IMR-90 (cell line): ENCODE measurements at regions not wholly inside any gene's neighbourhood (a gene's known extent, or its start where the extent isn't known, plus 50 kb on each side); places are given as distances from the start of the nearest gene placed in this dataset.

Source experiments
- BHLHE40 ChIP-seq: fragments of 150-350 bp; IDR thresholded peaks from 2 replicates; pipeline ENCODE4 v1.6.1; 2016; ENCODE audit warnings: mild to moderate bottlenecking, low read depth, low read length
- CEBPB ChIP-seq: IDR thresholded peaks from 2 replicates; pipeline ENCODE4 v1.6.1; 2012; ENCODE audit warnings: low read depth, low read length, improper control_type of control experiment
- CHD1 ChIP-seq: IDR thresholded peaks from 2 replicates; pipeline ENCODE4 v1.6.1; 2012; ENCODE audit warnings: low read depth, low read length, improper control_type of control experiment
- CTCF ChIP-seq: conservative IDR thresholded peaks from 2 replicates; pipeline ENCODE4 v1.5.1; 2012; ENCODE audit warnings: mild to moderate bottlenecking, low read depth, low read length, improper control_type of control experiment
- FOS ChIP-seq: fragments of 150-350 bp; IDR thresholded peaks from 2 replicates; pipeline ENCODE4 v1.6.1; 2016; ENCODE audit warnings: low read depth, low read length
- MAFK ChIP-seq: IDR thresholded peaks from 2 replicates; pipeline ENCODE4 v1.6.1; 2012; ENCODE audit warnings: low read depth, low read length, improper control_type of control experiment
- MAZ ChIP-seq: IDR thresholded peaks from 2 replicates; pipeline ENCODE4 v1.6.1; 2012; ENCODE audit warnings: low read depth, mild to moderate bottlenecking, low read length, improper control_type of control experiment, moderate library complexity, borderline replicate concordance
- MXI1 ChIP-seq: IDR thresholded peaks from 2 replicates; pipeline ENCODE4 v1.6.1; 2012; ENCODE audit warnings: low read depth, mild to moderate bottlenecking, low read length, moderate library complexity, borderline replicate concordance
- NFE2L2 ChIP-seq: fragments of 150-350 bp; IDR thresholded peaks from 2 replicates; pipeline ENCODE4 v1.6.1; 2016; ENCODE audit warnings: low read depth, mild to moderate bottlenecking, low read length
- POLR2A ChIP-seq: IDR thresholded peaks from 2 replicates; pipeline ENCODE4 v1.6.1; 2012; ENCODE audit warnings: mild to moderate bottlenecking, low read depth, low read length
- RAD21 ChIP-seq: IDR thresholded peaks from 2 replicates; pipeline ENCODE4 v1.6.1; 2012; ENCODE audit warnings: low read length, improper control_type of control experiment
- RFX5 ChIP-seq: IDR thresholded peaks from 2 replicates; pipeline ENCODE4 v1.8.0; 2012; ENCODE audit warnings: low read depth, mild to moderate bottlenecking, low read length, moderate library complexity
- SMC3 ChIP-seq: fragments of 150-350 bp; IDR thresholded peaks from 2 replicates; pipeline ENCODE4 v1.6.1; 2016; ENCODE audit warnings: low read depth, mild to moderate bottlenecking, antibody characterized with exemption, low read length, moderate library complexity
- TF ChIP-seq, protein P1 (sequence below): fragments of 150-350 bp; IDR thresholded peaks from 2 replicates; pipeline ENCODE4 v1.6.1; 2017; ENCODE audit warnings: mild to moderate bottlenecking, antibody characterized with exemption, low read length, low read depth

GRCh38 chr21:27675306-27675705, 708.4 kb upstream of the ADAMTS5 start:
- TF ChIP-seq MXI1 (no peak), POLR2A (no peak), RAD21 (no peak), CTCF (no peak), MAFK (no peak), RFX5 (no peak), FOS (no peak), SMC3 (no peak), MAZ (no peak), CEBPB (no peak), BHLHE40 (no peak), NFE2L2 (no peak), CHD1 (no peak)
- TF ChIP-seq, protein P1, sequence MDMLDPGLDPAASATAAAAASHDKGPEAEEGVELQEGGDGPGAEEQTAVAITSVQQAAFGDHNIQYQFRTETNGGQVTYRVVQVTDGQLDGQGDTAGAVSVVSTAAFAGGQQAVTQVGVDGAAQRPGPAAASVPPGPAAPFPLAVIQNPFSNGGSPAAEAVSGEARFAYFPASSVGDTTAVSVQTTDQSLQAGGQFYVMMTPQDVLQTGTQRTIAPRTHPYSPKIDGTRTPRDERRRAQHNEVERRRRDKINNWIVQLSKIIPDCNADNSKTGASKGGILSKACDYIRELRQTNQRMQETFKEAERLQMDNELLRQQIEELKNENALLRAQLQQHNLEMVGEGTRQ = no peak
